ENCODE measurements at regions not wholly inside any gene's neighbourhood (a gene's known extent, or its start where the extent isn't known, plus 50 kb on each side); places are given as distances from the start of the nearest gene placed in this dataset.

DNA sequence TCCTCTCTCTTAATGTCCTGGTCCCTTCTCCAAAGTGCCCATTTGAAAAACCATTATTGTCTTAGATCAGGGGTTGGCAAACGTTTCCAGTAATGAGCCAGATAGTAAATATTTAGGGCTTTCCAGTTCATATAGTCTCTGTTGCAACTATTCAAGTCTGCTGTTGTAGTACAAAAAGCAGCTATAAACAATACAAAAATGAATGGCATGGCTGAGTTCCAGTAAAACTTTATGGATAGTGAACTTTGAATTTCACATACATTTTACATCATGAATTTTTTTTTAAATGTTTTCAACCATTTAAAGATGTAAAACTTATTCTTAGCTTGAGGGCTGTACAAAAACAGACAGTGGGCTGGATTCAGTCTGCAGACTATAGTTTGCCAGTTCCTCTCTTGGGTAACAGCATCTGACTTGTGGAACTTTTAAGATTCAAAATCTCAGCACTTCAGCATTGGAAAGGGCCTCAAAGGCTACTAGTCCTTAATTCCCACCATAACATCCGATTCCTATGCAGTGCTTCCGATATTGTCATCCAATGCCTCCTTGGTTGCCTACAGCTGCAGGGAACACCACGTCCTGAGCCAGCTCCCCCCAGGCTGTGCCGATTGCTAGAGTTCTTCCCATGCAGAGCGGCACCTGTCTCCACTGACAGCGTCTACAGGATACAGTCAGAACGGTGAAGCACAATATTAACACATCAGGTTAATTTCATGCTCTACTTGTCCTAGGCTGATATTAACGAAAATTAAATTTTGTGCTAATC is 65.6 kb upstream of the E2F8 start:
- TF ChIP-seq, protein P1, sequence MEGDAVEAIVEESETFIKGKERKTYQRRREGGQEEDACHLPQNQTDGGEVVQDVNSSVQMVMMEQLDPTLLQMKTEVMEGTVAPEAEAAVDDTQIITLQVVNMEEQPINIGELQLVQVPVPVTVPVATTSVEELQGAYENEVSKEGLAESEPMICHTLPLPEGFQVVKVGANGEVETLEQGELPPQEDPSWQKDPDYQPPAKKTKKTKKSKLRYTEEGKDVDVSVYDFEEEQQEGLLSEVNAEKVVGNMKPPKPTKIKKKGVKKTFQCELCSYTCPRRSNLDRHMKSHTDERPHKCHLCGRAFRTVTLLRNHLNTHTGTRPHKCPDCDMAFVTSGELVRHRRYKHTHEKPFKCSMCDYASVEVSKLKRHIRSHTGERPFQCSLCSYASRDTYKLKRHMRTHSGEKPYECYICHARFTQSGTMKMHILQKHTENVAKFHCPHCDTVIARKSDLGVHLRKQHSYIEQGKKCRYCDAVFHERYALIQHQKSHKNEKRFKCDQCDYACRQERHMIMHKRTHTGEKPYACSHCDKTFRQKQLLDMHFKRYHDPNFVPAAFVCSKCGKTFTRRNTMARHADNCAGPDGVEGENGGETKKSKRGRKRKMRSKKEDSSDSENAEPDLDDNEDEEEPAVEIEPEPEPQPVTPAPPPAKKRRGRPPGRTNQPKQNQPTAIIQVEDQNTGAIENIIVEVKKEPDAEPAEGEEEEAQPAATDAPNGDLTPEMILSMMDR (IDR thresholded peaks at IDR 0.05), result no peak
- TF ChIP-seq POLR2A (IDR thresholded peaks at IDR 0.05) (no peak), POLR2AphosphoS5 (IDR thresholded peaks at IDR 0.05) (no peak)

Measured in transverse colon (tissue), 4 donors.